Endothelial cell of umbilical vein (primary cell): ENCODE measurements at regions not wholly inside any gene's neighbourhood (a gene's known extent, or its start where the extent isn't known, plus 50 kb on each side); places are given as distances from the start of the nearest gene placed in this dataset.

Source experiments
- CTCF ChIP-seq, 2 donors: IDR thresholded peaks; 1 replicate in 1 of 2; 2 replicates in 1 of 2; pipeline ENCODE4 v1.5.1; 2011; ENCODE audit warnings: low read length in 2 of 2, mild to moderate bottlenecking in 2 of 2, moderate library complexity in 2 of 2, control low read depth in 1 of 2, inconsistent platforms in 1 of 2, low read depth in 1 of 2; ENCODE audit not compliant: insufficient read depth in 1 of 2; ENCODE audit errors: extremely low read depth in 1 of 2
- POLR2A ChIP-seq: IDR thresholded peaks from 2 replicates; pipeline ENCODE4 v1.6.1; 2012; ENCODE audit warnings: low read depth, mild to moderate bottlenecking, control low read depth, low read length

- TF ChIP-seq CTCF (IDR thresholded peaks at IDR 0.05; ENCODE audit: extremely low read depth in 1 of 2, insufficient read depth in 1 of 2, low read depth in 1 of 2, low read length in 2 of 2) = no peak
- TF ChIP-seq POLR2A = no peak
These were observed 381.0 kb upstream of the TSHZ3 start for GRCh38 chr19:31730270-31730669.
